ENCODE measurements at regions not wholly inside any gene's neighbourhood (a gene's known extent, or its start where the extent isn't known, plus 50 kb on each side); places are given as distances from the start of the nearest gene placed in this dataset.
A peak's percentile ranks its signal among the peaks of the same experiment; 100 is the strongest.

- H3K27me3 ChIP-seq (ENCODE audit: control insufficient read depth, insufficient read depth, low read length): no peaks in the 10 kb centered on the region
- H3K4me1 ChIP-seq (ENCODE audit: control insufficient read depth, insufficient read depth, low read length): peaks cover 7% of the 10 kb centered on the region; the same call in 1 of the 2 replicates
- no peaks in the 10 kb centered on the region for H3K36me3 ChIP-seq (ENCODE audit: control insufficient read depth, insufficient read depth, low read length)
- H3K27ac ChIP-seq (ENCODE audit: low read depth, low read length): no peak overlapping the region
- no peaks in the 10 kb centered on the region for H3K9me3 ChIP-seq (ENCODE audit: control insufficient read depth, insufficient read depth, low read depth, low read length)
- H3K9ac ChIP-seq (ENCODE audit: low read length): no peak overlapping the region
- H3K4me3 ChIP-seq (ENCODE audit: low read depth, low read length): no peak overlapping the region
Observed at GRCh38 chr3:146818301-146818700, 213.2 kb upstream of the PLSCR5 start.

GRCh38 chr3:146817704-146818103, 212.6 kb upstream of the PLSCR5 start:
- Histone ChIP-seq H3K36me3 (ENCODE audit: control insufficient read depth, insufficient read depth, low read length) (no peaks in the 10 kb centered on the region), H3K27ac (ENCODE audit: low read depth, low read length) (no peak overlapping the region), H3K27me3 (ENCODE audit: control insufficient read depth, insufficient read depth, low read length) (no peaks in the 10 kb centered on the region), H3K9ac (ENCODE audit: low read length) (no peak overlapping the region), H3K9me3 (ENCODE audit: control insufficient read depth, insufficient read depth, low read depth, low read length) (no peaks in the 10 kb centered on the region), H3K4me1 (ENCODE audit: control insufficient read depth, insufficient read depth, low read length) (peaks cover 10% of the 10 kb centered on the region; the same call in 1 of the 2 replicates), H3K4me3 (ENCODE audit: low read depth, low read length) (no peak overlapping the region)

GRCh38 chr3:146814601-146815315, 209.6 kb upstream of the PLSCR5 start:
- peak overlapping the region; percentile 47; the same call in 1 of the 2 replicates for H3K27ac ChIP-seq (ENCODE audit: low read depth, low read length)
- H3K9ac ChIP-seq (ENCODE audit: low read length): no peak overlapping the region
- H3K36me3 ChIP-seq (ENCODE audit: control insufficient read depth, insufficient read depth, low read length): no peaks in the 10 kb centered on the region
- peaks cover 10% of the 10 kb centered on the region; the same call in 1 of the 2 replicates for H3K4me1 ChIP-seq (ENCODE audit: control insufficient read depth, insufficient read depth, low read length)
- no peak overlapping the region for H3K4me3 ChIP-seq (ENCODE audit: low read depth, low read length)
- H3K27me3 ChIP-seq (ENCODE audit: control insufficient read depth, insufficient read depth, low read length): no peaks in the 10 kb centered on the region
- H3K9me3 ChIP-seq (ENCODE audit: control insufficient read depth, insufficient read depth, low read depth, low read length): no peaks in the 10 kb centered on the region

- no peak overlapping the region for H3K4me3 ChIP-seq (ENCODE audit: low read depth, low read length)
- no peaks in the 10 kb centered on the region for H3K36me3 ChIP-seq (ENCODE audit: control insufficient read depth, insufficient read depth, low read length)
- H3K27ac ChIP-seq (ENCODE audit: low read depth, low read length): no peak overlapping the region; the same call in 1 of the 2 replicates
- no peaks in the 10 kb centered on the region for H3K9me3 ChIP-seq (ENCODE audit: control insufficient read depth, insufficient read depth, low read depth, low read length)
- no peak overlapping the region for H3K9ac ChIP-seq (ENCODE audit: low read length)
- peaks cover 10% of the 10 kb centered on the region; the same call in 1 of the 2 replicates for H3K4me1 ChIP-seq (ENCODE audit: control insufficient read depth, insufficient read depth, low read length)
- no peaks in the 10 kb centered on the region for H3K27me3 ChIP-seq (ENCODE audit: control insufficient read depth, insufficient read depth, low read length)
Observed at GRCh38 chr3:146813496-146813895, 208.3 kb upstream of the PLSCR5 start.

- no peak overlapping the region for H3K27ac ChIP-seq (ENCODE audit: low read depth, low read length)
- H3K27me3 ChIP-seq (ENCODE audit: control insufficient read depth, insufficient read depth, low read length): no peaks in the 10 kb centered on the region
- H3K4me3 ChIP-seq (ENCODE audit: low read depth, low read length): no peak overlapping the region
- no peaks in the 10 kb centered on the region for H3K36me3 ChIP-seq (ENCODE audit: control insufficient read depth, insufficient read depth, low read length)
- H3K4me1 ChIP-seq (ENCODE audit: control insufficient read depth, insufficient read depth, low read length): peaks cover 12% of the 10 kb centered on the region; the same call in 1 of the 2 replicates
- H3K9me3 ChIP-seq (ENCODE audit: control insufficient read depth, insufficient read depth, low read depth, low read length): no peaks in the 10 kb centered on the region
- no peak overlapping the region for H3K9ac ChIP-seq (ENCODE audit: low read length)
Observed at GRCh38 chr3:146803745-146804144, 198.6 kb upstream of the PLSCR5 start.

- H3K4me1 ChIP-seq (ENCODE audit: control insufficient read depth, insufficient read depth, low read length): peaks cover 12% of the 10 kb centered on the region; the same call in 1 of the 2 replicates
Observed at GRCh38 chr3:146801492-146801891, 196.3 kb upstream of the PLSCR5 start.

GRCh38 chr3:146800484-146800883, 195.3 kb upstream of the PLSCR5 start:
- peaks cover 12% of the 10 kb centered on the region; the same call in 1 of the 2 replicates for H3K4me1 ChIP-seq (ENCODE audit: control insufficient read depth, insufficient read depth, low read length)
- H3K9ac ChIP-seq (ENCODE audit: low read length): no peak overlapping the region
- no peaks in the 10 kb centered on the region for H3K9me3 ChIP-seq (ENCODE audit: control insufficient read depth, insufficient read depth, low read depth, low read length)
- H3K27ac ChIP-seq (ENCODE audit: low read depth, low read length): no peak overlapping the region
- no peaks in the 10 kb centered on the region for H3K27me3 ChIP-seq (ENCODE audit: control insufficient read depth, insufficient read depth, low read length)
- H3K4me3 ChIP-seq (ENCODE audit: low read depth, low read length): no peak overlapping the region
- H3K36me3 ChIP-seq (ENCODE audit: control insufficient read depth, insufficient read depth, low read length): no peaks in the 10 kb centered on the region

More at GRCh38 chr3:146801492-146801891, 196.3 kb upstream of the PLSCR5 start:
- H3K36me3 ChIP-seq (ENCODE audit: control insufficient read depth, insufficient read depth, low read length): no peaks in the 10 kb centered on the region
- H3K27ac ChIP-seq (ENCODE audit: low read depth, low read length): no peak overlapping the region; the same call in 1 of the 2 replicates
- H3K9ac ChIP-seq (ENCODE audit: low read length): no peak overlapping the region
- no peak overlapping the region for H3K4me3 ChIP-seq (ENCODE audit: low read depth, low read length)
- no peaks in the 10 kb centered on the region for H3K9me3 ChIP-seq (ENCODE audit: control insufficient read depth, insufficient read depth, low read depth, low read length)
- no peaks in the 10 kb centered on the region for H3K27me3 ChIP-seq (ENCODE audit: control insufficient read depth, insufficient read depth, low read length)

GRCh38 chr3:146796078-146796477, 190.9 kb upstream of the PLSCR5 start:
- H3K27me3 ChIP-seq (ENCODE audit: control insufficient read depth, insufficient read depth, low read length): no peaks in the 10 kb centered on the region
- H3K9ac ChIP-seq (ENCODE audit: low read length): no peak overlapping the region
- no peak overlapping the region for H3K27ac ChIP-seq (ENCODE audit: low read depth, low read length)
- no peaks in the 10 kb centered on the region for H3K9me3 ChIP-seq (ENCODE audit: control insufficient read depth, insufficient read depth, low read depth, low read length)
- H3K36me3 ChIP-seq (ENCODE audit: control insufficient read depth, insufficient read depth, low read length): no peaks in the 10 kb centered on the region
- no peak overlapping the region for H3K4me3 ChIP-seq (ENCODE audit: low read depth, low read length)
- no peaks in the 10 kb centered on the region for H3K4me1 ChIP-seq (ENCODE audit: control insufficient read depth, insufficient read depth, low read length)

- Histone ChIP-seq H3K36me3 (ENCODE audit: control insufficient read depth, insufficient read depth, low read length) (no peaks in the 10 kb centered on the region), H3K9me3 (ENCODE audit: control insufficient read depth, insufficient read depth, low read depth, low read length) (no peaks in the 10 kb centered on the region), H3K9ac (ENCODE audit: low read length) (no peak overlapping the region), H3K27me3 (ENCODE audit: control insufficient read depth, insufficient read depth, low read length) (peaks cover 5% of the 10 kb centered on the region; the same call in 1 of the 2 replicates), H3K4me3 (ENCODE audit: low read depth, low read length) (no peak overlapping the region), H3K4me1 (ENCODE audit: control insufficient read depth, insufficient read depth, low read length) (peaks cover 18% of the 10 kb centered on the region), H3K27ac (ENCODE audit: low read depth, low read length) (no peak overlapping the region)
Observed at GRCh38 chr3:146783446-146783845, 178.3 kb upstream of the PLSCR5 start.

GRCh38 chr3:146781606-146782005, 176.5 kb upstream of the PLSCR5 start:
- H3K36me3 ChIP-seq (ENCODE audit: control insufficient read depth, insufficient read depth, low read length): no peaks in the 10 kb centered on the region
- H3K4me1 ChIP-seq (ENCODE audit: control insufficient read depth, insufficient read depth, low read length): peaks cover 22% of the 10 kb centered on the region
- H3K4me3 ChIP-seq (ENCODE audit: low read depth, low read length): no peak overlapping the region
- H3K9me3 ChIP-seq (ENCODE audit: control insufficient read depth, insufficient read depth, low read depth, low read length): no peaks in the 10 kb centered on the region
- H3K27ac ChIP-seq (ENCODE audit: low read depth, low read length): no peak overlapping the region
- H3K9ac ChIP-seq (ENCODE audit: low read length): no peak overlapping the region
- H3K27me3 ChIP-seq (ENCODE audit: control insufficient read depth, insufficient read depth, low read length): peaks cover 5% of the 10 kb centered on the region; the same call in 1 of the 2 replicates

- H3K36me3 ChIP-seq (ENCODE audit: control insufficient read depth, insufficient read depth, low read length): no peaks in the 10 kb centered on the region
- no peaks in the 10 kb centered on the region for H3K9me3 ChIP-seq (ENCODE audit: control insufficient read depth, insufficient read depth, low read depth, low read length)
- H3K27me3 ChIP-seq (ENCODE audit: control insufficient read depth, insufficient read depth, low read length): peaks cover 5% of the 10 kb centered on the region; the same call in 1 of the 2 replicates
- peak overlapping the region; percentile 37; the same call in 1 of the 2 replicates for H3K4me3 ChIP-seq (ENCODE audit: low read depth, low read length)
- H3K27ac ChIP-seq (ENCODE audit: low read depth, low read length): no peak overlapping the region
- peak overlapping the region; percentile 48 for H3K9ac ChIP-seq (ENCODE audit: low read length)
- H3K4me1 ChIP-seq (ENCODE audit: control insufficient read depth, insufficient read depth, low read length): peaks cover 22% of the 10 kb centered on the region
Observed at GRCh38 chr3:146781059-146781458, 175.9 kb upstream of the PLSCR5 start.
